HepG2 (cell line): ENCODE measurements at regions not wholly inside any gene's neighbourhood (a gene's known extent, or its start where the extent isn't known, plus 50 kb on each side); places are given as distances from the start of the nearest gene placed in this dataset.

ENCODE experiments used
- ATAC-seq: fragments of 200-7000 bp; cut with Tn5 transposase; 3 replicates; pipeline ENCODE4 v1.9.1; 2020; ENCODE audit warnings: mild to moderate bottlenecking, moderate library complexity
- BruUV-seq: library from RNA; stranded (reverse); fragments of 400-500 nt; replicated peaks from 2 replicates; lab custom pipeline; 2021; lab: Mats Ljungman, UMichigan
- CTCF ChIA-PET: fragments of 300-600 bp; formaldehyde crosslinking; extraction: SDS; loops from one replicate; lab custom pipeline; 2021; ENCODE audit warnings: low total read pairs, inconsistent platforms, low intra/inter-chr PET ratio; lab: Yijun Ruan, JAX
- POLR2A ChIA-PET: fragments of 350-600 bp; sonication (Branson Sonifier 250); formaldehyde crosslinking; loops from one replicate; lab custom pipeline; 2020; ENCODE audit warnings: antibody characterized with exemption, inconsistent platforms; lab: Yijun Ruan, JAX
- DNase-seq: peaks from one replicate; pipeline ENCODE4 v3.0.0-alpha.2; 2015; ENCODE audit warnings: low spot score
- FAIRE-seq: peaks from 3 replicates; lab custom pipeline; 2011; peaks lifted over from hg19 to GRCh38; lab: Jason Lieb, UNC
- H2AFZ ChIP-seq: one replicate; pipeline ENCODE4 v1.6.1; 2011; ENCODE audit warnings: low read length, inconsistent platforms
- H3K27ac ChIP-seq: fragments of 300-600 bp; 3 replicates; pipeline ENCODE4 v1.8.0; 2011; ENCODE audit warnings: mixed run types, mild to moderate bottlenecking, mixed read lengths, low read length, inconsistent platforms; ENCODE audit not compliant: insufficient read depth; ENCODE audit errors: extremely low read length
- H3K27me3 ChIP-seq, 2 experiments: fragments of 200-600 bp in 1 of 2; 2 replicates in 1 of 2; 3 replicates in 1 of 2; pipeline versions ENCODE4 v1.6.0 to v1.8.0; 2011; ENCODE audit warnings: low read length in 2 of 2, mild to moderate bottlenecking in 2 of 2, moderate library complexity in 2 of 2, inconsistent platforms in 1 of 2; ENCODE audit not compliant: insufficient read depth in 2 of 2, control insufficient read depth in 1 of 2
- H3K36me3 ChIP-seq, 2 experiments: fragments of 200-600 bp in 1 of 2; replicated peaks in 1 of 2; 2 replicates in 1 of 2; 3 replicates in 1 of 2; pipeline versions ENCODE4 v1.5.1 to v1.8.0; 2011; ENCODE audit warnings: low read length in 2 of 2, inconsistent platforms in 1 of 2; ENCODE audit not compliant: insufficient read depth in 2 of 2, control insufficient read depth in 1 of 2
- H3K4me1 ChIP-seq: 2 replicates; pipeline ENCODE4 v1.5.1; 2012; ENCODE audit warnings: low read length, inconsistent platforms; ENCODE audit not compliant: insufficient read depth
- H3K4me2 ChIP-seq: 2 replicates; pipeline ENCODE4 v1.6.0; 2011; ENCODE audit warnings: low read depth, low read length, inconsistent platforms
- H3K4me3 ChIP-seq, 3 experiments: fragments of 200-600 bp in 1 of 3; sonication (generic), shearing (Covaris generic) in 1 of 3; replicated peaks in 1 of 3; 2 replicates each; pipeline ENCODE4 v1.5.1; 2011 to 2016; ENCODE audit warnings: low read length in 3 of 3, inconsistent platforms in 2 of 3, low read depth in 2 of 3, mild to moderate bottlenecking in 2 of 3, control low read depth in 1 of 3, mixed read lengths in 1 of 3; ENCODE audit not compliant: insufficient read depth in 1 of 3
- H3K79me2 ChIP-seq: one replicate; pipeline ENCODE4 v1.6.1; 2011; ENCODE audit warnings: low read length, inconsistent platforms; ENCODE audit not compliant: insufficient read depth
- H3K9ac ChIP-seq: 2 replicates; pipeline ENCODE4 v1.6.0; 2011; ENCODE audit warnings: mild to moderate bottlenecking, low read depth, low read length, inconsistent platforms; ENCODE audit not compliant: insufficient read depth
- H3K9me3 ChIP-seq: 2 replicates; pipeline ENCODE4 v1.5.1; 2012; ENCODE audit warnings: mild to moderate bottlenecking, low read length
- H4K20me1 ChIP-seq: 2 replicates; pipeline ENCODE4 v1.6.0; 2011; ENCODE audit warnings: inconsistent platforms, mild to moderate bottlenecking, low read length, moderate library complexity; ENCODE audit not compliant: insufficient read depth
- MIER2 ChIP-seq: IDR thresholded peaks from 2 replicates; pipeline ENCODE4 v1.6.1; 2016; ENCODE audit warnings: missing biosample characterization, missing genetic modification reagents
- NKX3-1 ChIP-seq: sonication (generic); formaldehyde crosslinking; IDR thresholded peaks from 2 replicates; pipeline ENCODE4 v1.5.0; 2020; ENCODE audit warnings: missing genetic modification reagents
- TBL1XR1 ChIP-seq: fragments of 150-350 bp; IDR thresholded peaks from 2 replicates; pipeline ENCODE4 v1.6.1; 2014; ENCODE audit warnings: borderline replicate concordance, low read length; ENCODE audit not compliant: partially characterized antibody
- ZNF549 ChIP-seq: sonication (generic); formaldehyde crosslinking; IDR thresholded peaks from 2 replicates; pipeline ENCODE4 v1.5.0; 2020; ENCODE audit warnings: missing genetic modification reagents
- ZNF572 ChIP-seq: sonication (generic); formaldehyde crosslinking; IDR thresholded peaks from 2 replicates; pipeline ENCODE4 v1.5.1; 2020; ENCODE audit warnings: mild to moderate bottlenecking, missing genetic modification reagents
- WGBS: methylation state at CpG from one replicate; pipeline ENCODE4 v1.1.6; 2017; ENCODE audit warnings: low lambda C conversion rate; 5-methylcytosine and 5-hydroxymethylcytosine counted together
- in situ Hi-C: cut with HindIII; loops from 2 replicates; pipeline ENCODE4 v1.10.0; 2017; ENCODE audit warnings: low pct_unique_long_range_greater_than_20kb; ENCODE audit not compliant: extremely low pct_ligation_motif_present
- intact Hi-C: fragments of 100-400 bp; cut with micrococcal nuclease; formaldehyde crosslinking; loops from one replicate; pipeline ENCODE4 v1.10.0; 2022; ENCODE audit not compliant: unreplicated experiment

- intact Hi-C loops = no loop called here
- no peaks in the 10 kb centered on the region for H3K79me2 ChIP-seq
- DNase-seq (no peak), FAIRE-seq (no peak)
- H2AFZ ChIP-seq = no peak overlapping the region
- POLR2A ChIA-PET = no interaction called here
- TF ChIP-seq ZNF549 (no peak), MIER2 (CRISPR knock-in tag) (no peak)
- TF ChIP-seq, all 625 proteins: peak for 0
- H4K20me1 ChIP-seq = no peaks in the 10 kb centered on the region
- WGBS = 57% methylated on average over 12 of the region's 12 CpGs
- H3K27ac ChIP-seq = no peak overlapping the region
- H3K4me2 ChIP-seq = no peak overlapping the region
- H3K36me3 ChIP-seq = no peaks in the 10 kb centered on the region
- no peak overlapping the region for H3K9ac ChIP-seq
- no TSS peak for BruUV-seq
- H3K4me1 ChIP-seq = peaks cover 9% of the 10 kb centered on the region; the same call in 1 of the 2 replicates
- no peaks in the 10 kb centered on the region; a peak in 1 of 5 replicates for H3K27me3 ChIP-seq
- H3K9me3 ChIP-seq = no peaks in the 10 kb centered on the region
- no peak for ATAC-seq
- no peak overlapping the region for H3K4me3 ChIP-seq
- in situ Hi-C loops = no loop called here
- CTCF ChIA-PET = no interaction called here
These were observed 181.0 kb upstream of the TBX3 start for GRCh38 chr12:114864837-114865551.

GRCh38 chr12:114863911-114864310 lies 179.9 kb upstream of the TBX3 start:
- no peaks in the 10 kb centered on the region for H3K79me2 ChIP-seq
- no peak for FAIRE-seq
- WGBS = 37% methylated on average over 12 of the region's 12 CpGs
- no peak overlapping the region for H3K9ac ChIP-seq
- no peak overlapping the region for H3K27ac ChIP-seq
- no peaks in the 10 kb centered on the region for H3K9me3 ChIP-seq
- H2AFZ ChIP-seq = no peak overlapping the region
- ChIA-PET POLR2A (no interaction called here), CTCF (no interaction called here)
- no peak overlapping the region for H3K4me2 ChIP-seq
- no peak for DNase-seq
- ATAC-seq = no peak
- H3K36me3 ChIP-seq = no peaks in the 10 kb centered on the region
- TF ChIP-seq ZNF572 (CRISPR knock-in tag) = no peak
- no peak for TF ChIP-seq NKX3-1 (CRISPR knock-in tag)
- TF ChIP-seq TBL1XR1 = no peak
- no peaks in the 10 kb centered on the region; a peak in 1 of 5 replicates for H3K27me3 ChIP-seq
- H4K20me1 ChIP-seq = no peaks in the 10 kb centered on the region
- in situ Hi-C loops (no loop called here), intact Hi-C loops (no loop called here)
- H3K4me1 ChIP-seq = peaks cover 3% of the 10 kb centered on the region
- no TSS peak for BruUV-seq
- H3K4me3 ChIP-seq = no peak overlapping the region
